Activated CD4-positive, alpha-beta T cell treated with anti-CD3 and anti-CD28 coated beads, Interleukin-2, amount 50 U/mL, for 16 hours (primary cell): ENCODE measurements at regions not wholly inside any gene's neighbourhood (a gene's known extent, or its start where the extent isn't known, plus 50 kb on each side); places are given as distances from the start of the nearest gene placed in this dataset.
"Not testable (repeated sequence)": the region's sequence is repeated elsewhere in the genome, so short reads cannot be mapped to it uniquely, and the experiment has no call there.

Experiments
- DNase-seq: peaks from one replicate; pipeline ENCODE4 v3.0.0-alpha.2; 2020

GRCh38 chr3:68676136-68676535, 256.2 kb downstream of the TAFA4 start:
- no peak for DNase-seq

GRCh38 chr3:68667346-68667745, 265.0 kb downstream of the TAFA4 start:
- no peak for DNase-seq

GRCh38 chr3:68666429-68667136, 265.8 kb downstream of the TAFA4 start:
- no peak for DNase-seq

- no peak for DNase-seq
Measured at GRCh38 chr3:68664276-68664675, 268.1 kb downstream of the TAFA4 start.

GRCh38 chr3:68662176-68662575, 270.2 kb downstream of the TAFA4 start:
- no peak for DNase-seq

GRCh38 chr3:68650657-68651056, 281.7 kb downstream of the TAFA4 start:
- DNase-seq, result not testable (repeated sequence)

GRCh38 chr3:68648494-68648893, 283.9 kb downstream of the TAFA4 start:
- no peak for DNase-seq

- DNase-seq, result no peak
Measured at GRCh38 chr3:68631850-68632545, 300.3 kb downstream of the TAFA4 start.

- DNase-seq, result no peak
Measured at GRCh38 chr3:68620211-68620610, 312.1 kb downstream of the TAFA4 start.

- no peak for DNase-seq
Measured at GRCh38 chr3:68614087-68614486, 318.3 kb downstream of the TAFA4 start.

GRCh38 chr3:68571321-68571720, 361.0 kb downstream of the TAFA4 start:
- DNase-seq, result no peak

- no peak for DNase-seq
Measured at GRCh38 chr3:68560728-68561127, 371.6 kb downstream of the TAFA4 start.

- DNase-seq, result no peak
Measured at GRCh38 chr3:68535782-68536181, 396.6 kb downstream of the TAFA4 start.

- DNase-seq, result no peak
Measured at GRCh38 chr3:68523330-68523729, 409.0 kb downstream of the TAFA4 start.

- no peak for DNase-seq
Measured at GRCh38 chr3:68515237-68515636, 417.1 kb downstream of the TAFA4 start.

- no peak for DNase-seq
Measured at GRCh38 chr3:68504201-68504600, 428.1 kb downstream of the TAFA4 start.

GRCh38 chr3:68485845-68486244, 446.5 kb downstream of the TAFA4 start:
- not testable (repeated sequence) for DNase-seq

- no peak for DNase-seq
Measured at GRCh38 chr3:68485051-68485450, 447.3 kb downstream of the TAFA4 start.

- no peak for DNase-seq
Measured at GRCh38 chr3:68483601-68484000, 448.7 kb downstream of the TAFA4 start.

GRCh38 chr3:68483041-68483440, 449.3 kb downstream of the TAFA4 start:
- DNase-seq, result no peak

- no peak for DNase-seq
Measured at GRCh38 chr3:68482565-68482964, 449.8 kb downstream of the TAFA4 start.

- DNase-seq, result no peak
Measured at GRCh38 chr3:68479779-68480178, 452.6 kb downstream of the TAFA4 start.

- DNase-seq, result no peak
Measured at GRCh38 chr3:68468695-68469375, 463.5 kb downstream of the TAFA4 start.

GRCh38 chr3:68467465-68467864, 464.9 kb downstream of the TAFA4 start:
- DNase-seq, result no peak
